Stimulated activated CD4-positive, alpha-beta T cell treated with anti-CD3 and anti-CD28 coated beads, Interleukin-2, amount 100 ng/mL, for 48 hours (primary cell): ENCODE measurements at regions not wholly inside any gene's neighbourhood (a gene's known extent, or its start where the extent isn't known, plus 50 kb on each side); places are given as distances from the start of the nearest gene placed in this dataset.

Source experiments
- DNase-seq, 2 donors: peaks; one replicate each; pipeline ENCODE4 v3.0.0-alpha.2; 2020

GRCh38 chr13:40469581-40470310 is 196.7 kb downstream of the FOXO1 start:
- no peak for DNase-seq

- no peak for DNase-seq
These were observed 195.8 kb downstream of the FOXO1 start for GRCh38 chr13:40470660-40471059.

GRCh38 chr13:40471076-40471475 is 195.4 kb downstream of the FOXO1 start:
- DNase-seq, result no peak

GRCh38 chr13:40471911-40472310 is 194.5 kb downstream of the FOXO1 start:
- no peak for DNase-seq

- no peak for DNase-seq
These were observed 193.8 kb downstream of the FOXO1 start for GRCh38 chr13:40472427-40473220.

GRCh38 chr13:40475617-40476016 is 190.8 kb downstream of the FOXO1 start:
- DNase-seq, result no peak

- no peak for DNase-seq
These were observed 190.1 kb downstream of the FOXO1 start for GRCh38 chr13:40476175-40476958.

GRCh38 chr13:40477623-40478608 is 188.5 kb downstream of the FOXO1 start:
- DNase-seq, result no peak

- DNase-seq, result no peak
These were observed 187.7 kb downstream of the FOXO1 start for GRCh38 chr13:40478775-40479174.

- DNase-seq, result no peak
These were observed 187.1 kb downstream of the FOXO1 start for GRCh38 chr13:40479196-40479845.

- DNase-seq, result no peak
These were observed 186.2 kb downstream of the FOXO1 start for GRCh38 chr13:40480012-40480914.

- DNase-seq, result no peak
These were observed 185.4 kb downstream of the FOXO1 start for GRCh38 chr13:40480915-40481516.

GRCh38 chr13:40483601-40484000 is 182.8 kb downstream of the FOXO1 start:
- no peak for DNase-seq

- no peak for DNase-seq
These were observed 182.2 kb downstream of the FOXO1 start for GRCh38 chr13:40484101-40484800.

- no peak for DNase-seq
These were observed 181.5 kb downstream of the FOXO1 start for GRCh38 chr13:40484974-40485373.

- peak; percentile 43 to 44 for DNase-seq
These were observed 180.6 kb downstream of the FOXO1 start for GRCh38 chr13:40485611-40486517.

GRCh38 chr13:40486518-40487163 is 179.8 kb downstream of the FOXO1 start:
- DNase-seq, result no peak

- DNase-seq, result no peak
These were observed 177.5 kb downstream of the FOXO1 start for GRCh38 chr13:40488869-40489391.
